Right forelimb (tissue), 1 donor: ENCODE measurements at regions not wholly inside any gene's neighbourhood (a gene's known extent, or its start where the extent isn't known, plus 50 kb on each side); places are given as distances from the start of the nearest gene placed in this dataset.
"Not testable (repeated sequence)": the region's sequence is repeated elsewhere in the genome, so short reads cannot be mapped to it uniquely, and the experiment has no call there.

ENCODE experiments used
- DNase-seq: peaks from one replicate; pipeline ENCODE4 v3.0.0-alpha.2; 2018

GRCh38 chr18:24567199-24567598, 106.8 kb downstream of the HRH4 start:
- no peak for DNase-seq

DNA sequence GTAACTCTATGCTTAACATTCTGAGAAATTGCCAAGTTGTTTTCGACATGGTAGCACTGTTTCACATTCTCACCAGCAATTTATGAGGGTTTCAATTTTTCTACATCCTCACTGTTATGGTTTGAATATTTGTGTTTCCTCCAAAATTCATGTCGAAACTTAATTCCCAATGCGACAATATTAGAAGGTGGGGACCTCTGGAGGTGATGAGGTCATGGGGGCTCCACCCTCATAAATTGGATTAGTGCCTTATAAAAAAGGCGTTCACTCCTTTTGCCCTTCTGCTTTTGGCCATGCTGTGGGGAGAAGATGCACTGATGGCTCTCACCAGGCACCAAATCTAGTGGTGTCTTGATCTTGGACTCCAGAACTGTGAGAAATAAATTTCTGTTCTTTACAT, 110.3 kb downstream of the HRH4 start:
- no peak for DNase-seq

DNA sequence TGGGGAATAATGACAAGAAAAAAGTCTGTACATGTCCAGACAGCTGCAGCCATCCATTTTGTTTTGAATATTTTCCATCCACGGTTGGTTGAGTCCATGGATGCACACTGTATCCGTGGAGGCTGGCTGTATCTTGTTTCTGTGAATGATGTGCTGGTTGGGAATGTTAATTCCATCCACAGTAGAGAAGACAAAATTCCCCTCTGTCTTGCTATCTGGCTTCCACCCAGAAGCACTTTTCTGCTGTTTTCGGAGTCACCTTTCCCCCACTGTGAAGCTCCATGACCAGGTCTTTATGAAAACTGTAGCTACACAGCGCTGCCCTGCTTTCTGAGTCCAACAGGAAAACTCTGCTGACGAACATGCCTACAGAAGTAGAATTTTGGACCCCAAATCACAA, 122.3 kb downstream of the HRH4 start:
- no peak for DNase-seq

- DNase-seq = no peak
Measured at GRCh38 chr18:24584205-24584604, 123.8 kb downstream of the HRH4 start.

GRCh38 chr18:24584813-24585212, 124.4 kb downstream of the HRH4 start:
- no peak for DNase-seq

DNA sequence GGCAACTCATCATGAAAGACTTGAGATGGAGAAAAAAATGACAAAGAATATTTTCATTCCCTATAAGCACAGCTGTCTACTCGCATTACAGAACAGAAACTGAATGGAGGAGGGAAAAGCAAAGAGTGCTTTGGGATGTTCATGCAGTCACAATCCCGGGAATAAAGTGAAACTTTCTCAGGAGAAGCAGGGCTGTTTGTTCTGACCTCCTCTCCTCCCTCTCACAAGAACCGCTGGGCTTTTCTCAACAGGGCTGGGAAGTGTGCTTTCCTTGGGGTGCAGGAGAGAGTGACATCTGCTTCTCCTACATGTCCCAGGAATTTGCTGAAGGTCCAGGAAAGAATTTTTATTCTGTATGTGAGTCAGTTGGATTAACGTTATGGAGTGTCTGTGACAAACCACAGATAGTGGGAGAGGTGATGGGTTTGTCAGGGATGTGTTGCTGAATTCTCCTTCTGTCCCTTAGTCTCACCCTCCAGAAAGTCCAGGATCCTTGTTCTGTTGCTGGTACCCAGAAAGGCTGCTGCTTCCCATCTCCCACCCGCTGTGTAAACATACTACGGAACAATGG, 125.6 kb downstream of the HRH4 start:
- no peak for DNase-seq

DNA sequence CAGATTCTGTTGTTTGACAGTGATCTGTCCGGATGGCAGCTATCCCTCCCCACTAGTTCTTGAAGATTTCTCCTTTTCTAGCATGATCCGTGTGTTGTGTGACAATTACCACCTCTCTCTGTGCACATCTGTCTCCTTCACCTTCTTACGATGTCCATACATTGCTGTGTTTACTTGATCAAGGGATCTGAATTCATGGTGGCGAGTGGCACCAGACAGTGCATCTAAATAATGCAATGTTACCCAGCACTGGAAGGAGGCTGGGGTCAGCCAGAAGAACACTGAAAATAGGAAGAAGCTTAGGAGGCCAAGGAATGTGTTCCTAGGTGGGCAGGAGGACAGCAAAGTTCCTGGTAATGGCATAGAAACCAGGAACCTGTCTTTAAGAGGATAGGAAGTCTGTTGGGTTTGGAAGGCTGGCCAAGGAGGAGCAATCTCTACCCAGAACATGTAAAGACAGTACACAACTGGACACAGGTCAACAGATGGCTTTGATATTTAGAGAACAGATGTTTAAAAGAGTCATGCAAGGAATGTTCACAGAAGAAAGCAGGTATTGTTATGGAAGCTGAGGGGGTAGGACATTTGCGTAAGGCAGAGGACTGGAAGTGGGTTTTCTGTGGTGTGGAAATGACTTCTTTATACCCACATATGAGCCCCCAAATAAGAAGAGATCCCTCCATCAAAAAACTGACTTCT, 126.4 kb downstream of the HRH4 start:
- no peak for DNase-seq

DNA sequence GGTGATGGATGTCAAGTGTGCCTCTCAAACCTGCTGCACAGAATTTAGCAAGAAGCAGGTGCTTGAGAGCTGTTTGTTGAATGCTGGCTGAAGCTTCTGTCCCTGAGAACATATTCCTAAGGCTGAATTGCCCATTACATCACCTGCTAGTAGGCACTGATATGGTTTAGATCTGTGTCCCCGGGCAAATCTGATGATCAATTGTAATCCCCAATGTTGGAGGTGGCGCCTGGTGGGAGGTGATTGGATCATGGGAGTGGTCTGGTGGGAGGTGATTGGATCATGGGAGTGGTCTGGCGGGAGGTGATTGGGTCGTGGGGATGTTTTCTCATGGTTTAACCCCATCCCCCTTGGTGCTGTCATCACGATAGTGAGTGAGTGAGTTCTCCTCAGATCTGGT, 128.0 kb downstream of the HRH4 start:
- DNase-seq = no peak

DNA sequence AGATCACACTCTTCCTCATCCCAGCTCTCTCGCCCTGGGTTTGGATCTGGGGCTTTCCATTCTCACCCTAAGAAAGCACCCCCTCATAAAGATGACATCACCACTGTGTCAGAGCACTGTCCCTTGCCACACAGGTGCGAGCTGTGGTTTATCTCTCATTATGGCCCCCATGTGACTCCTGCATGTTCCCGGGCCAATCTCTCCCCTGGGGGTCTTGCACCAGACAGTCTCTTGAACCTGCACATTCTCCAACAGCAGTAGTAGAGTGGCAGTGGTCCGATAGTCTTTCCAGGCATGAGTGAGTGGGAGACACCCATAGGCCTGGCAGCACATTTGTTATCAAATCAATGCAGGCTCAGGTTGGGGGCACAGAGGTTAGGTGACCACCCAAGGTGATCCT, 130.5 kb downstream of the HRH4 start:
- DNase-seq = no peak

DNA sequence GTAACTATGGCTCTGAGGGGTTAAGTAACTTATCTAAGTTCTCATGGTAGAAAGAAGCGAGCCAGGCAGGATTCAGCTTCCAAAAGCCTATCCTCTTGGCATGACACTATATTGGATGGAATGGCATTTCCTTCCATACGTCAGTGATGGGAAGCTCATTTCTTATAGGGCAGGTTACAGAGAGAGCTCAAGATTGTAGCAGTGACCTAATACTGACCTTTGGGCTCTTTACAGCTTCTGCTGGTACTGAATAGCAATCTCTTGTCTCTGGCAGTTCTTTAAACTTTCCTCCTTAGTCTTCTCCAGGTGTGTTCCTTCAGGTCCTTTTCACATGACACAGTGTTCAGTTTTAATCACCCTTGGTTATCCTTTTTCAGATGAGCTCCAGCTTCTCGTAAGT, 133.0 kb downstream of the HRH4 start:
- DNase-seq = no peak

DNA sequence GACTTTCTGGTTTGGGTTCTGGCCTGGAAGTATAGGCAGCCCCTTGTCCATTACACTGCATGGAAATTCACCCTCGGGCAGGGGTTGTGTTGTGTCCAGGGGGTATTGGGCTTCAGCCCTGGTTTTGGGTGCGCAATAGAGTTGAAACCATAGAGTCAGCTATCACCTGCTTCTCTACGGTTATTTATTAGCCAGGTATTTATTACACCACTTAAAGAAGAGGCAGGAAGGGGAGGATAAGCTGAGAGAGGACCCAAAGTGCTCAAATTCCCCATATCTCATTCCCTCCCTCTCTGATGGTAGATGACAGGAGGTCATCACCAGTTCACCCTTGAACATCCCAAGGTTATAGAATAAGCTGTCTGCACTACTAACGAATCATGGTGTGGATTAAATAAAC, 133.4 kb downstream of the HRH4 start:
- DNase-seq = no peak

- no peak for DNase-seq
Measured at GRCh38 chr18:24595561-24596031, 135.2 kb downstream of the HRH4 start.

- no peak for DNase-seq
Measured at GRCh38 chr18:24600076-24600654, 139.7 kb downstream of the HRH4 start.

DNA sequence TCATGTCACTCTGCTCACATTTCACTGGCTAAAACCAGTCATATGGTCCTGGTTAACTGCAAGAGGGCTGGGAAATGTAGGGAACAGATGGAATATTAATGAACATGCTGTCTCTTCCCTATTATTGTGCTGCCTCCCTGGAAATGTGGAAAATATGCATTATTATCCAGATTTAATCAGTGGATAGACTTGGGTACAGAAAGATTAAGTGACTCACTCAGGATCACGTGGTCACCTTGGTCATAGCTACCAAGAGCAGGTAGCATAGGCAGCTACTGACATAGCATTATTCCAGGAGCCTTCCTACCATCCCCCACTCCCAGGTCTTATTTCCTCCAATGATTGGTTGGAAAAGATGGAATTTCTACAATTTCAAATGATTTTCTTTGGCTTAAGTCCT, 141.1 kb downstream of the HRH4 start:
- no peak for DNase-seq

GRCh38 chr18:24602201-24602600, 141.8 kb downstream of the HRH4 start:
- no peak for DNase-seq

DNA sequence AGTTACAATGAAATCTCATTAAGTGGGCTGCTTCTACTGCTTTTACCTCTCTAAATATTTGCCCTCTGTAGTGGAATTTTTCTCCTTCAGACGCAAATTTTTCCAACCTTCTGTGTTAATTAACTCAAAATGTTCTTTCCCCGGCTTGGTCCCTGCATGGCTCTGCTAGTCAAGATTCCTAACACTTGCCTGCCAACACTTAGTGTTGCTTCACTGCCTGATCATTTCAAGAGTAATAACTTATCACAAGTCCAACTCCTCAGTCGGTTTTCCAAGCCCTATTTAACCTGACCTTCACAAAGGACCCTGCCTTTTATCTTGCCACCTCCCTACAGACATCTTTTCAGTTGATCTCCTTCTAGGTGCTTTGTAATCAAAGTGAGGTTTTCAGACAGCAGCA, 142.7 kb downstream of the HRH4 start:
- no peak for DNase-seq

- DNase-seq = no peak
Measured at GRCh38 chr18:24605444-24605843, 145.0 kb downstream of the HRH4 start.

DNA sequence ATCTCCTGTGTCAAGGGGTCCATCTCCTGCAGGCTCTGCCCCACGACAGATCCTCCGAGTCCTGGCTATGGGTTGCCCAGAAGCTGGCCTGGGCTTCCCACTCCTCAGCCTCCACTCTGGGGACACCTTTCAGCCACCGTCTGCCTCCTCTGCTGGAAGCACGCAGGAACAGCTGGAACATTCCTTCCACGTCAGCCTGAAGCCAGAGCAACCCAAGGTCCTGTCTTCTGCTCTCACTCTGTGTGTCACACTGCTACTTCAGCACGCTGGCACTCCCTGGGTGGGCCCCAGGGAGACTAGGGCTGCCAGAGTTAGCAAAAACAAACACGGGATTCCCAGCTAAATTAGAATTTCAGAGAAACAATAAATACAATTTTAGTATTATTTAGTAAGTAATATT, 148.8 kb downstream of the HRH4 start:
- DNase-seq = no peak

DNA sequence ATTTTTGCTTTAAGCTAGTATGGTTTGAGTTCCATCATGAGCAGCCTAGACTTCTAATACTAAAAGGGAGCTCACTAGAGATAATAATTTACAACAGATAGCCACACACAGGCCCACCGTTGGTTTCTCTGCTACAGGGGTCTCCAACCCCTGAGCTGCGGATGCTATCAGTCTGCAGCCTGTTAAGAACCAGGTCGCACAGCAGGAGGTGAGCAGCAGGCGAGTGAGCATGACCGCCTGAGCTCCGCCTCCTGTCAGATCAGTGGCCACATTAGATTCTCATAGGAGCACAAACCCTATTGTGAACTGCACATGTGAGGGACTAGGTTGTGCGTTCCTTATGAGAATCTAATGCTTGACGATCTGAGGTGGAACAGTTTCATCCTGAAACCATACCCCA, 150.6 kb downstream of the HRH4 start:
- DNase-seq = no peak

DNA sequence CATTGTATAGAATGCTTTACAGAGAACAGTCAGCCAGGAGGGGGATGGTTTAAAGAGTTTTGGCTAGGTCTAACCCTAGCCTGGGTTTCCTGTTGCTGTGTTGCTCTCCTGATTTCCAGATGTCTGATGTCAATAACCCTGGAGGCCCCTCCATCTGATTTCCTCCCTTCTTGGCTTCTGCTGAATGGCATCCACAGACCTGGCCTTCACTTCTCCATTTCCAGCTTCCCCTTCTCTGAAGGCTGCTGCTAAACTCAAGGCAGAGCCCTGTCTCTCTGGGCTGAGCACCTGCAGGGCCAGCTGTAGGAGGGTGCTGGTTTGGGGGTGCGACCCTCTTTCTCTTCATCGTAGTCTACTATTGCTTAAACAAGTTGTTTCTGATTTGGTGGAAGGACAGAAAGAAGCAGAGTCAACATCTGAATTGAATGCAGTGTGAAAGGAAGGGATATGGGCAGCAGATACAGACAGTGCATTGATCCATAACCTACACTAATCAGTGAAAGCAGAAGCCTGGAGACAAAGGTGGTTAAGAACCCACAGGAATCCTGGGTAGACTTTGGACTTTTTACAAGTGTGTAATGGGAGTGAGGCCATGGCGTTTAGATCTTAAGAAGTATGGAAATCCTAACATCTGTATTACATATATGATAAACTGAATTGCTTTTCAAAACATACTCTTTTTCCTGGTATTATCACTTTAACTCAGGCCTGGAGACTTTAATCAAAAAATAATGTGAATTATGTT, 153.6 kb downstream of the HRH4 start:
- DNase-seq = no peak

- DNase-seq = no peak
Measured at GRCh38 chr18:24616653-24617052, 156.2 kb downstream of the HRH4 start.

DNA sequence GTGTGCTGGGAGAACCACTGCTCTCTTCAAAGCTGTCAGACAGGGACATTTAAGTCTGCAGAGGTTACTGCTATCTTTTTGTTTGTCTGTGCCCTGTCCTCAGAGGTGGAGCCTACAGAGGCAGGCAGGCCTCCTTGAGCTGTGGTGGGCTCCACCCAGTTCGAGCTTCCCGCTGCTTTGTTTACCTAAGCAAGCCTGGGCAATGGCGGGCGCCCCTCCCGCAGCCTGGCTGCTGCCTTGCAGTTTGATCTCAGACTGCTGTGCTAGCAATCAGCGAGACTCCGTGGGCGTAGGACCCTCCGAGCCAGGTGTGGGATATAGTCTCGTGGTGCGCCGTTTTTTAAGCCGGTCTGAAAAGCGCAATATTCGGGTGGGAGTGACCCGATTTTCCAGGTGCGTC, 164.0 kb downstream of the HRH4 start:
- DNase-seq = not testable (repeated sequence)

- no peak for DNase-seq
Measured at GRCh38 chr18:24627644-24628315, 167.3 kb downstream of the HRH4 start.
